Activated CD4-positive, alpha-beta T cell treated with anti-CD3 and anti-CD28 coated beads, Interleukin-2, amount 50 U/mL, for 16 hours (primary cell): ENCODE measurements at regions not wholly inside any gene's neighbourhood (a gene's known extent, or its start where the extent isn't known, plus 50 kb on each side); places are given as distances from the start of the nearest gene placed in this dataset.
"Not testable (repeated sequence)": the region's sequence is repeated elsewhere in the genome, so short reads cannot be mapped to it uniquely, and the experiment has no call there.

ENCODE experiments used
- DNase-seq: peaks from one replicate; pipeline ENCODE4 v3.0.0-alpha.2; 2020

DNA sequence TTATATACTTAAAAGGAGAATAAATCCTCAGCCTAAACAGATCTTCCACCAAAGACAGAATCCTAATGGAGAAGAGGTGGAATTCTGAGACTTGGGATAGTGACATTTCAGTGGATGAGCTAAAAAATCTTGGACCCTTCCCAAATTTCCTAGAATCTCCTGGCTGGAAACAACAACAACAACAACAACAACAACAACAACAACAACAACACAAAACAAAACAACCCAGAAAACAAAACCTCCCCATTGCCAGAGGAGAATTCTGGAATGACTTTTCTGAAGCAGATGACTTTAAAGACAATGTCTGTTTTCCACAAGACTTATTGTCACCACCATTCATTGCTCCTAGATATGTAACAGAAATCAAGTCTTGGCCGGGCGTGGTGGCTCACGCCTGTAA, 322.1 kb downstream of the ARL4A start:
- DNase-seq, result no peak

DNA sequence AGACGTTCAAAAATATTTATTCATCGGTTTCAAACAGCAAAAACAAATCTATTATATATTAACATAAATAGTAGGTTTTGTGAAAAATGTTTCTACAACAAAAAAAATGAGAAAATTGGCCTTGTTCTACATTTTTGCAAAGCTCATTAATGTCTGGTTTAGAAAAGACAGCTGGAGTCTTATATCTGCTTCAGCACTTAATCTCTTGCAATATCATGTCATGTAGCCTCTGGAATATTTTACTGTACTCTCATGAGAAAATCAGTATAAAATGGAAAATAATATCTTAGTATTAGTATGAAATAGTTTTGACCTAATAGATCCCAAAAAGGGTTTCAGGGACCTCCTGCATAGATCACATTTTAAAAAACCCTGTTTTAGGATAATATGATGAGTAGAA, 326.6 kb downstream of the ARL4A start:
- no peak for DNase-seq

DNA sequence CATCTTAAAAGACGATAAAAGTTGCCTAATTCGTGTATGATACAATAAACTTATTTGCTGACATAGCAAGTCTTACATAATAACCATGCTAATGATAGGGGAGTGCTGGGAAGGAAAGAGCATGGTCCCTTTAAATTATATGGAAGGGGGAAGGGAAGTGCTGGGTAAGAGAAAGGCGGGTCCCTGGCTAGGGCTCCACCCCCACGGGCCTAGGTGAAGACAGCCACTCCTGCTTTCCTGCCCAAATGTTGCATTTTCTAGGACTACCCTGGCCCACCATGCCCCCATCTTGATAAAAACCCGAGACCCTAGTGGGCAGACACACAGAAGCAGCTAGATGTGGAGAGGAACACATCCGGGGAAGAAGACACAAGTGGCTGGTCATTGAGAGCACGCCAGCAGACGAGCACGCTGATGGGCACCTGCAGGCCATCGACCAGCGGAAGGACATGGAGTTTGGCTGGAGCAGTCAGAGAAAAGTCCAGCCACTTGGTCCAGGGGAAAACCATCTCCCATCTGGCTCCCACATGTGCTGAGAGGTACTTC, 328.7 kb downstream of the ARL4A start:
- DNase-seq, result no peak

DNA sequence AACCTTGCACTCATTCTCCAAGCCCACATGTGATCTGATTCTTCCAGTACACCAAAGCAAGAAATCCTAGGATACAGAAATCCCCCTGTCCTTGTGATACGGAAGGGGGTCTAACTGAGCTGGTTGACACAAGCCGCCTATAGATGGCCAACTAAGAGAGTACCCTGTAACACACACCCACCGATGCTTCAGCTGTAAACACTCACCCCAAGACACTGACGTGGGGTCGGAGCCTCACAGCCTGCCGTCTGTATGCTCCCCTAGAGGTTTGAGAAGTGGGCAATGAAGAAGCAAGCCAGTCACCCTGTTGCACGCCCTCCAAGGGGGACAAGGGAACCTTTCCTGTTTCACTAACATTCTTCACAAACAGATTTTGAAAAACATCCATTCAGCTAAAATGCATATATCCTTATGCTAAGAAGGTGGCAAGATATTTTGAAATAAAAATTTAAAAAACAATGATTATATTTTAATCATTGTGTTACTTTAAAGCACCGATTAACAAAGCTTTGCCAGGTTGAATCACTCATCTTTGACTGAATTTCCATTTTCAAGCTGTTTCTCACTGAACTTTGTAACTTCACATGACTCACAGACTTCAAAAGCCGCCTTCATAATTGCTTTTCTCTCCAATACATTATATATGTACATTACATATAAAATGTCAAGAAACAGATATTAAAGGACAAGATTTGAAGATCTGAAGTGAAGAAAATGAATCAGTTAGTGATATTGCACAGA, 329.3 kb downstream of the ARL4A start:
- DNase-seq, result no peak

DNA sequence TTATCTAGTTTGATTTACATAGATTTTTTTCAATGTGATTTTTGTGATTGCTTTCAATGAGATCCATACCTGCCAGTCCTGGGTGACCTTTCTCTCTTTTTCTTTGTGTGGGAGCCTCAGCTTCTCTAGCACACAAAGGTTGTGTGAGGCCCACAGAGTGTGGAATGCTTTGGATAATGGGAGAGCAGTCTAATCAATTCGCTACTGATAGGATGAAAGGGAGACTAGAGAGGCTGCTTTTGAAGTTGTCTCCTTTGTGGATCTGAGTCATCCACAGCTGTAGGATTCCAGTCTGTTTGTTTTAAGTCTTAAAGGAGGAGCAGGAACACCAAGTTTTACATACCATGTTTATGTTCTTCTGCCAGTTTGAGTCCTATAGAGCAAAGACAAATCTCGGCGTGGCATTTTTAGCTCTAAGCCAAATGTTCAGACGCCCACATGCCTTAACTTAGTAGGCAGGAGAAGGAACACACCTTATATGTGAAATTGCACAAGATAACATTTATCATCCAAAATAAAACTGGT, 330.0 kb downstream of the ARL4A start:
- DNase-seq, result no peak

DNA sequence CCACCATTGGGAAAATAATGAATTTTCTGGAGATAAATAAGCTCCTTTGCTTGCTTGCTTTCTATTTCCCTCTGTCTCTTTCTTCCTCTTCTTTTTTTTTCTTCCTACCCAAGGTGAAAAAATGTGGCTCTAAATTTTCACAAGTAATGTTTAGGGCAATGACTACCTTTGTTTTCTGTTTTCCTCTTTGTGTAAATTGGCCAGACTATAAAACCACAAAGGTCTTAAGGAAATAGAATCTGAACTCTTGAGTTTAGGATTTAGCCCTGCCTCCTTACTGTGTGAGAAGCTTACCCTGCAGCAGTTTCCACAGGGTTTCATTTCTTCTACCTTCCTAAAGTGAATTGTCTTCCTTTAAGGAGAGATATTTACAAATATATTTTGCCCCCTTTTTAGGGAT, 330.4 kb downstream of the ARL4A start:
- no peak for DNase-seq

DNA sequence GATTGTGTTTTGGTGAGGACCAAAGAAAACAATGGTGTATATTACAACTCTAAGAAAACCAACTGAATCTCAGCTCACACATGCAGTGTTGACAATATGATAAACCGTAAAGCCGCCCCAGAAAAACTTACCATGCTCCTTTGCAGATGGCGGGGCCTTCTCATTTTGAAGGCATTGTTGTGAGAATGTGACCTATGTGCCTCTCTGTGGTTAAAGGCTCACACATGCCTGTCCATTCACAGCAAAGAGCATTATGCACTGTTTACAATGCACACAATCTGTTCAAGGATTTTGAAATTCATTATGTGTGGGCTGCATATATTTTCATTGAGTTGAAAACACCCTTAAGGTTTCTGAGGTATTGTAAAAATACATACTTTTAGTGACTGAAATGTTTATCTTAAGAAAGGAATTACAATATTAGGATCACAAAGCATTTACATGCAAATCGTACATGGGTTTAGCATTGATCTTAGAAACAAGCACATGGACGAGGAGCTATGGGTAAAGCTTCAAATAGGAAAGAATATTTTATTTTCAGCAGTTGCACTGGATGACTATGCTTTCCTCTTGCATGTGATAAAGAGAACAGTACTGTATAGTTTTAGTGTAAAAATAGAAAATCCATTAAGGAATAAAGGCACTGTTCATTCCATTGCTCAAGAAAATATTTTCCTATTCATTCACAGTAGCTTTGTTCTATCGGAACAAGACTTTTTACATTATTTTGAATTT, 334.3 kb downstream of the ARL4A start:
- DNase-seq, result no peak

DNA sequence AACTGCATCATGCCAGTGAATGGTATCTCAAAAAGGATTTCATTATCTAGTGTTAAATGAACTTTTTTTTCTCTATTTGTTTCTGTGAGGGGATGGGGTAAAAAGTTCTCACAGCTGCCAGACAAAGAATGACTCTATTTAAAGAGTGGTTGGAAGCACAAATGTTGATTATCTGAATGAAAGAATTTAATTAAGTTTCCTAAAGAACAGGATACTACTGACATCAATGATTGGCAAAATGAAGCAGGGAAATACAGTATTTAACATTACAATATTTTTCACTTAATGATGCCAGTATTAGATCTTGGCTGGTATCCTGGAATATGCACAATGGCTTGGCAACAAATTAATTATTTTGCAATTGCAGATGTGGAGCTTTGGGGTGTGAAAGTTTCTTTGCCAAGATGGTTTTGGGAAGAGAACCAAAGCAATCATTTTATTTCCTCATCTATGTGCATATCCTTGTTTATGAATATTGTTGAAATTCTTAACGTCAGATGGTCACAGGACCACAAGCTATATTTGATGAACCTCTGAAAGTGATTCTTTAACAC, 336.8 kb downstream of the ARL4A start:
- DNase-seq, result no peak

DNA sequence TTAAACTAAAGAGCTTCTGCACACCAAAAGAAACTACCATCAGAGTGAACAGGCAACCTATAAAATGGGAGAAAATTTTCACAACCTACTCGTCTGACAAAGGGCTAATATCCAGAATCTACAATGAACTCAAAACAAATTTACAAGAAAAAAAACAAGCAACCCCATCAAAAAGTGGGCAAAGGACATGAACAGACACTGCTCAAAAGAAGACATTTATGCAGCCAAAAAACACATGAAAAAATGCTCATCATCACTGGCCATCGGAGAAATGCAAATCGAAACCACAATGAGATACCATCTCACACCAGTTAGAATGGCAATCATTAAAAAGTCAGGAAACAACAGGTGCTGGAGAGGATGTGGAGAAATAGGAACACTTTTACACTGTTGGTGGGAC, 337.6 kb downstream of the ARL4A start:
- DNase-seq, result not testable (repeated sequence)

DNA sequence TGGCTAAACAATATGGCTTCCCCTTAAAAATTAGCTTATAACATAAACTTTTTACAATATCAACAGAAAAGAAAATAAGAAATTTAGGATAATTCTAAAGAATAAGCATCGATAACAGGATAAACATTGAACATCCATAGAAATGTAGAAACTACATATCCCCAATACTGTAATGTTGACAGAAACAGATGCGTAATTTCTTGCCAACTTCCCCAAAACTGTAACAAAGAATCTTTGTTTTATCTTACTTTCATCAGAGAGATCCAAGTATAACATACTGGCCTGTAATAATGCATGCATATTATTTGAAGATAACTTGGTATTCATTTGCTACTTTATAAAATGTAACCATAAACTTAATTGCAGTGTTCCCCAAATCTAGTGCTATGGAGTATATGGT, 339.9 kb downstream of the ARL4A start:
- DNase-seq, result no peak

DNA sequence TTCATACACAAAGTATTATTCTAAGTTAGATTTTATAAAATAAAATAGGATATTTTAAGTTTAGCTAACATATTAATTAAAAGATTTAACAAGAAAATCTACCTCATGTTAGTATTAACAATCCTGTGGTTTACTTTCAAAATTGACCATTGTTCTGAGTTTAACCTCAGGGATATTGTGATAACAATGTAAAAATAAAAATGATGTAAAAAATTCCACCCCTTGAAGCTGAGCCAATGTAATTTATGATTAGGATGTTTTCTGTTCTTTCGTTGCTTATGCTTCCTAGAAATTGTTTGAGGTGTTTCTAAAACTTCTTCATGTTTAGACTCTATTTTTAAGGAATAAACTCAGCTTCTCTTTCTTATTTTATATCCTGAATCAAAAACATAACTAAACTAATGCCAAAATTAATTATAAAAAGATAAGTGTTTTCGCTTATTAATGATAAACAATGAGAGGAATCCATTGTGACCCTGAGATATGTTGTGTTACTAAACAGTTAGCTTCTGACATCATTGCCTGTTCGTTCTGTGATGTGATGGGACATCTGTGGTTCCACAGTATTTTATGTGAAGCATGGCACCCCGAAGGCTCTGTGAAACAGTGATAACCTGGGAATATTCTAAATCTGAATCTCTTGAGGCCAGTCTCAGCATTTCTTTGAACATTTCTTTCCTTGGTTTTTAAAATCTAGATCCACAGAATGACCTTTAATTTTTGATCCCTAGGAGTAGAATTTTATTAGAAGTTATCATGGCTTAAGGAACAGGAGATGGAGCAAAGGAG, 340.8 kb downstream of the ARL4A start:
- no peak for DNase-seq

DNA sequence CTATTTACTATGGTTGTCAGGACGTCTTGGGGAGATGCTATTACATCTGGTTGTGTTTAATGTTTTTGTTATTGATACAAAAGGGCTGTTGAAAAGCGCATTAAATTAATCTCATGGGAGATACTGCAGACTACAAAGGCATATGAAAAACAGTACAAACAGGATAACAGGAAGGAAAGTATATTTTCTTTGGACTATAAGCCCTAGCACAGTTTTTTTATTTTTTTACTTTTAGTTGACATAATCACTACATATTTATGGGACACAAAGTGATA, 341.3 kb downstream of the ARL4A start:
- DNase-seq, result no peak

DNA sequence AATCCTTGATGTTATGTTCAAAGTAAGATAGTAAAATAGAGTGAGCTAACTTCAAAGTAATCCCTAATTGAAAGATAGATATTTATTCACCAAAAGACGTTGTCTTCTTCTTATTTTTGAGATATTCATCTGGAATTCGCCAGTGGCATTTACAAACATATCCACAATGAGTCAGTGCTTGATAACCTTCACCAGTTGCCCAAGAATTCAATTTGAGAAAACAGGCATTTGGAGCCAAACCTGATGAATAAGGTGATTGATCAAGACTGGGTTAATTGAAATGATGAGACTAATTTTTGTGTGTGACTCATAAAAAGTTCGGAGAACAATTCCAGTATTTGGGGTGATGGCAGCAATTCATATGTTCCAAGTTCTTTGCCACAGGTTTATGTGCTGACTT, 344.0 kb downstream of the ARL4A start:
- no peak for DNase-seq

DNA sequence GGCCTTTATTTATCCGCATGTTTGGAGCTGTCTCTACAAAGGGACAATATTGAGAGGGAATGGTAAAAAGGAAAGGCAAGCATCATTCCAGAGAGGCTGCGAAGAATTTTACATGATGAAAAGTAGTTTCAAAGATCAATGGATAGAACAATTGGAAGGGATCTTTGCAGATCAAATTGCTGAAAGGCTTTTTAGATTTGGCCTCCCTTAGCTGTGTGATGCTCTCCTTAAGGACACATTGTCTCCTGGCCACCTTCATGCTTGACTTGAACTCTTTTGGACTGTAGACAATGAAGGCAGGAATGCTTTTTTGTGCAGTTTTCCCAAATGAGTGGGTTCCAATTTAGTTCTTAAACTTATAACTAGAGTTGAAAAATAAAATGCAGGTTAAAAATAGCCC, 344.7 kb downstream of the ARL4A start:
- no peak for DNase-seq

DNA sequence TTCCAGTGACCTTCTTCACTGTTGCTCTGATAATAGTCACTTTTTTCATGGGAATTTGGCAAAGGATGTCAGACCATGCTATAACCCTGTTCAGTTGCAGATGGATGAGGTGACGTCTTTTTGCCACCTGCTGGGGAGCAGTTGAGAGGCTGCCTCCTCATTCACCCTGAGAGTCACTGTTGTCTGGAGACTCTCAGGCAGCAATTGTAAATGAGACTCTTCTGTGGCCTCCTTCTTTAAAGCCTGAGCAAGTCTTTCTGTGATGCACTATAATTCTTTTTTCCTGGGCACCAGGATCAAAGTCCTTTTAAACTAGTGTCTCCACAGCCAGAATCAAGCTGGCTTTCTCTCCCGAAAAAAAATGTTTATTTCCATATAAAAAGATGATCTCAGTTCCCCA, 345.1 kb downstream of the ARL4A start:
- no peak for DNase-seq

DNA sequence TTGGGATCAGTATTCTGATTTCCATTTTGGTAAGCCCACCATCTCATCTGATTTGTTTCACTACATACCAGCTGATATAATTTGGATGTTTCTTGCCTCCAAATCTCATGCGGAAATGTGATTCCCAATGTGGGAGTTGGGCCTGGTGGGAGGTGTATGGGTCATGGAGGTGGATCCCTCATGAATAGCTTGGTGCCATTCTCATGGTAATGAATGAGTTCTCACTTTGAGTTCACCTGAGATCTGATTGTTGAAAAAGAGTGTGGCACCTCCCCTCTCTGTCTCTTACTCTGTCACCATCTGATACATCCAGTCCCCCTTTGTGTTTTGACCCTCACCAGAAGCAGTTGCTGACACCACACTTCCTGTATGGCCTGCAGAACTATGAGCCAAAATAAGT, 347.3 kb downstream of the ARL4A start:
- DNase-seq, result no peak

DNA sequence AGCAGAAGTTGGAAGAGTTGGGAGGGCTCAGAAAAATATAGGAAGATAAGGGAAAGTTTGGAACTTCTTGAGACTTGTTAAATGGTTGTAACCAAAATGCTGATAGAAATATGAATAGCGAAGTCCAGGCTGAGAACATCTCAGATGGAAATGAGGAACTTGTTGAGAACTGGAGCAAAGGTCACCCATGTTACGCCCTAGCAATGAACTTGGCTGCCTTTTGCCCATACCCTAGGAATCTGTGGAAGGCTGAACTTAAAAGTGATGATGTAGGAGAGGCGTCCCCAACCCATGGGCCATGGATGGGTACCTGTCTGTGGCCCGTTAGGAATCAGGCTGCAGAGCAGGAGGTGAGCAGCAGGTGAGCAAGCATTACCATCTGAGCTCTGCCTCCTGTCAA, 347.8 kb downstream of the ARL4A start:
- no peak for DNase-seq

DNA sequence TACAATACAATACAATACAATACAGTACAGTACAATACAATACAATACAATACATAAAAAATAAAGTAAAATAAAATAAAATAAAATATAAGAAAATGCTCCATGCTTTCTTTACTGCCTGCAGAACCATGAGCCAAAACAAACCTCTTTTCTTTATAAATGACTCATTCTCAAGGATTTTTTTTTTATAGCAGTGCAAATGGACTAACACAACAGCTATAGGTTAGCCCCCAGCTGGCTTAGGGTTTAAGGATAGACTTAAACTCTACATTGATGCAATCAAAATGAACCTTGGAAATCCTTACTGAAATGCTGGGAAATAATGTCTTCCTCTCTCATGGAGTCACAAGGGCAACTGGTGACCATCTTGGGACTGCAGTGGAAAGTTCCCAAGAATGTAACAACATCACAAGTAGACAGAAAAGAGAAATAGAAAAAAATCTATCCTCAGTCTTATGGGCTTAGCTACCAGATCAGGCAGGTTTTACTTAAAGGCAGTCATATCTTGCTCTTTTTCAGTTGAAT, 348.9 kb downstream of the ARL4A start:
- no peak for DNase-seq

DNA sequence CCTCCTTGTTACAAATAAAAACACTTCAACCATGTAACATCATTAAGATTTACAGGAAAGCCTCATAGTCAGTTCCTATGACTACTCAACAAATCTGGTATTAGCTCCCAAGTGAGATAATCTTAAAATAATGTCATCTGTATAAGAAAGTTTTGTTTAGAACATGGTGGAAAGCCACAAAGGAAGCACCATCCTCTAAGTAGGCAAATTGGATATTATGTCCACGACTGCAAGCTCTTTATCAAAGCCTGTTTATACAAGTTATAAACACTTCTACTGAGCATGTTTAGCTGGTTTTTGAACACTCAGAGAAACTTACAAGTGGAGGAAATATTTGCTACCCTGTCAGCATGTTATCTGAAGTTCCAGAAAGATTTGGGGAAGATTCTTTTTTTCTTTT, 349.8 kb downstream of the ARL4A start:
- no peak for DNase-seq

DNA sequence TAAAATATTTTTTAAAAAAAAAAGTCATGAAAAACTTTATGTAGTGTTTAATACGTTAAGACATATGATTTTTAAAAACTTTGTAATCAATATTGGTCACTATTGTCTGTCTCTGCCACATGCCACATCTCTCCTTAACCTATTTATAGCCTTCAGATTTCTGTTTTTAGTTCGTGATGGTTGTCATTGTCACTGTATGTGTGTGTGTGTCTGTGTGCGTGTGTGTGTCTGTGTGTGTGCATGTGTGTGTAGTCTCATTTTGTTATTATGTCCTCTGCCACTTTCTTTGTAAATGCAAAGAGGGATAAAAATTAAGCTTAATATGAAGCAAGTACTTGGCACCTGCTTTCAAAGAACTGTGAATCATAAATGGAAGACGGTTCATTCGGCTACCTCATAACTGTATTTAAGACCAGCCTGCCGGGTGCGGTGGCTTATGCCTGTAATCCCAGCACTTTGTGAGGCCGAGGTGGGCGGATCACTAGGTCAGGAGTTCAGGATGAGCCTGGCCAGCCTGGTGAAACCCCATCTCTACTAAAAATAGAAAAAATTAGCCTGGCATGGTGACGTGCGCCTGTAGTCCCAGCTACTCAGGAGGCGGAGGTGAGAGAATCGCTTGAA, 354.0 kb downstream of the ARL4A start:
- no peak for DNase-seq

DNA sequence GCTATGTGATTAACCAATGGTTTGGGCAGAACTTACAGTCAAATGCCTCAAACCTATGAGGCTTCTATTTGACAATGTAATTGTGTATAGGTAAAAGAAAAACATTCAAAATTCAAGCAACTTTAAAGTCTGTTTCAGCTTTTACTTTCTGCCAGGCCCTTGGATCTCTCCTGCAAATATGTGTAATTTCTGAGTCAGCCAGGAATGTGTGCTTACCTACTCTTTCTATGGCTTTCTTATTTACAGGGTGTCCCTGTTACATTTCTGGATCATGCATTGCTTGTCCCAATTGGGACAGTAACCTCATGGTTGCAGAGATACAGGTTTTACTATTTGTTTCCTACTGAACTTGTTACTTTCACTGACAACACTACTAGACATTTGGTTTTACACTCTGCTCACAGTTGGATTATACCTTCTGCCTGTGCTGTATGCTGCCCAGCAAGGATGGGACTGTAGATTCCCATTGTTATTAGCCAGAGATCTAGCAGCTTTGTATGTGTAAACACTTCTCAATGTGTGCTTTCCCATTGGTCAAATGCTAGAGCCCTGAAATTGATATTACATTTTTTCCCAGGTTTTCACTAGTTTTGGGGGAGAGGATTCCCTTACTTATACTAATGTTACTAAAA, 355.3 kb downstream of the ARL4A start:
- DNase-seq, result no peak

DNA sequence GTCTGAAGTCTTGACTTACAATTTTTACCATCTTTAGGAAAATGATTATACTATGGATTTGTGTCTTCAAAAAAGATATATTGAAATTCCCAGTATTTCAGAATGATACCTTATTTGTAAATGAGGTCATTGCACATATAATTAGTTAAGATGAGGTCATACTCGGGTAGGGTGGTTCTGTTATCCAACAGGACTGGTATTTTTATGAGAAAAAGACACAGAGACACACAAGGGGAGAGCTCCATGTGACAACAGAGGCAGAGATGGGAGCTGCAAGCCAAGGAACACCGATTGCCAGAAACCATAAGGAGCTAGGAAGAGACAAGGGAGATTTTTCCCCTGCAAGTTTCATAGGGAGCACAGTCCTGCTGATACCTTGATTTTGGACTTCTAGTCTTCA, 356.9 kb downstream of the ARL4A start:
- DNase-seq, result no peak
